A549 (cell line): ENCODE measurements at regions not wholly inside any gene's neighbourhood (a gene's known extent, or its start where the extent isn't known, plus 50 kb on each side); places are given as distances from the start of the nearest gene placed in this dataset.

Experiments
- ATAC-seq, 2 experiments: fragments of 200-7000 bp in 1 of 2; fragments of >200 bp in 1 of 2; cut with Nextera tagmentation in 1 of 2; cut with Tn5 transposase in 1 of 2; 3 replicates each; pipeline versions ENCODE4 v1.8.0 to v1.9.1; 2018 to 2020; ENCODE audit warnings: mild to moderate bottlenecking in 1 of 2, moderate library complexity in 1 of 2
- CTCF ChIA-PET: fragments of 300-600 bp; sonication (Branson Sonifier 250); formaldehyde crosslinking; extraction: SDS; loops from one replicate; lab custom pipeline; 2021; ENCODE audit warnings: antibody characterized with exemption, inconsistent platforms; lab: Yijun Ruan, JAX
- POLR2A ChIA-PET: fragments of 350-600 bp; formaldehyde crosslinking; extraction: SDS; loops from one replicate; lab custom pipeline; 2021; ENCODE audit warnings: antibody characterized with exemption, inconsistent platforms; lab: Yijun Ruan, JAX
- DNase-seq, 2 experiments: peaks; one replicate each; pipeline versions ENCODE4 v3.0.0 to v3.0.0-alpha.2; 2011 to 2016; ENCODE audit warnings: low read depth in 1 of 2, low spot score in 1 of 2
- FAIRE-seq: peaks from 2 replicates; lab custom pipeline; 2011; peaks lifted over from hg19 to GRCh38; lab: Jason Lieb, UNC
- H3K27ac ChIP-seq, 2 experiments: fragments of >200 bp; sonication (Bioruptor Twin); formaldehyde crosslinking; 3 replicates each; pipeline ENCODE4 v1.5.1; 2016 to 2017
- H3K4me1 ChIP-seq: fragments of >200 bp; sonication (Bioruptor Twin); formaldehyde crosslinking; 3 replicates; pipeline ENCODE4 v1.6.1; 2016
- H3K4me2 ChIP-seq: fragments of >200 bp; sonication (Bioruptor Twin); formaldehyde crosslinking; 3 replicates; pipeline ENCODE4 v1.6.1; 2016
- H3K4me3 ChIP-seq: fragments of >200 bp; sonication (Bioruptor Twin); formaldehyde crosslinking; 3 replicates; pipeline ENCODE4 v1.5.1; 2016
- H3K9me3 ChIP-seq: fragments of >200 bp; sonication (Bioruptor Twin); formaldehyde crosslinking; 3 replicates; pipeline ENCODE4 v1.6.1; 2016
- CBX2 ChIP-seq: fragments of 200-600 bp; sonication (generic); IDR thresholded peaks from 2 replicates; pipeline ENCODE4 v1.6.1; 2016; ENCODE audit warnings: low read depth, mild to moderate bottlenecking, borderline replicate concordance
- CEBPB ChIP-seq, 2 experiments: fragments of >200 bp in 1 of 2; sonication (Bioruptor Twin) in 1 of 2; formaldehyde crosslinking in 1 of 2; IDR thresholded peaks; 2 replicates each; pipeline ENCODE4 v1.6.1; 2012 to 2016
- CHD4 ChIP-seq: fragments of 200-600 bp; sonication (generic); IDR thresholded peaks from 2 replicates; pipeline ENCODE4 v1.6.1; 2016; ENCODE audit warnings: antibody characterized with exemption, mild to moderate bottlenecking, borderline replicate concordance
- EHMT2 ChIP-seq: fragments of 200-600 bp; sonication (generic); IDR thresholded peaks from 2 replicates; pipeline ENCODE4 v1.6.1; 2016; ENCODE audit warnings: antibody characterized with exemption, low read depth, mild to moderate bottlenecking, moderate library complexity
- ESRRA ChIP-seq: fragments of 150-350 bp; IDR thresholded peaks from 2 replicates; pipeline ENCODE4 v1.6.1; 2014; ENCODE audit warnings: mild to moderate bottlenecking, low read length, borderline replicate concordance
- FOSB ChIP-seq: fragments of 250-450 bp; sonication (Bioruptor Pico); IDR thresholded peaks from 2 replicates; pipeline ENCODE4 v1.5.0; 2020; ENCODE audit warnings: mild to moderate bottlenecking, moderate library complexity
- GATA3 ChIP-seq: IDR thresholded peaks from 2 replicates; pipeline ENCODE4 v1.6.1; 2012; ENCODE audit warnings: borderline replicate concordance
- HDAC2 ChIP-seq: fragments of 200-600 bp; sonication (generic); IDR thresholded peaks from 2 replicates; pipeline ENCODE4 v1.6.1; 2016
- HEYL ChIP-seq: fragments of 250-450 bp; sonication (Bioruptor Pico); IDR thresholded peaks from 2 replicates; pipeline ENCODE4 v1.8.0; 2021; ENCODE audit warnings: mild to moderate bottlenecking, moderate library complexity
- HOXB13 ChIP-seq: fragments of 250-450 bp; sonication (Bioruptor Pico); IDR thresholded peaks from 2 replicates; pipeline ENCODE4 v1.5.0; 2020; ENCODE audit warnings: low read depth, mild to moderate bottlenecking, moderate library complexity
- HOXB5 ChIP-seq: fragments of 250-450 bp; sonication (Bioruptor Pico); IDR thresholded peaks from 2 replicates; pipeline ENCODE4 v1.5.0; 2020; ENCODE audit warnings: mild to moderate bottlenecking, moderate library complexity
- JUNB ChIP-seq: fragments of >200 bp; sonication (Bioruptor Twin); formaldehyde crosslinking; IDR thresholded peaks from 2 replicates; pipeline ENCODE4 v1.6.1; 2016
- MAZ ChIP-seq: fragments of 150-350 bp; IDR thresholded peaks from 2 replicates; pipeline ENCODE4 v1.6.1; 2014; ENCODE audit warnings: antibody characterized with exemption, low read depth, low read length, borderline replicate concordance
- NFE2L2 ChIP-seq: fragments of 150-350 bp; conservative IDR thresholded peaks from 2 replicates; pipeline ENCODE4 v1.6.1; 2014; ENCODE audit warnings: low read length
- POLR2A ChIP-seq: IDR thresholded peaks from 2 replicates; pipeline ENCODE4 v1.6.1; 2012; ENCODE audit warnings: mild to moderate bottlenecking, low read length
- RAD21 ChIP-seq, 2 experiments: fragments of >200 bp in 1 of 2; sonication (Bioruptor Twin) in 1 of 2; formaldehyde crosslinking in 1 of 2; IDR thresholded peaks in 1 of 2; conservative IDR thresholded peaks in 1 of 2; 2 replicates in 1 of 2; 3 replicates in 1 of 2; pipeline ENCODE4 v1.6.1; 2012 to 2018; ENCODE audit warnings: inconsistent platforms in 1 of 2
- RFX5 ChIP-seq: fragments of 450-650 bp; IDR thresholded peaks from 2 replicates; pipeline ENCODE4 v1.7.1; 2014; ENCODE audit warnings: antibody characterized with exemption, mild to moderate bottlenecking, moderate library complexity
- SMC3 ChIP-seq: fragments of >200 bp; sonication (Bioruptor Twin); formaldehyde crosslinking; IDR thresholded peaks from 3 replicates; pipeline ENCODE4 v1.6.1; 2018; ENCODE audit warnings: inconsistent platforms
- SREBF2 ChIP-seq: fragments of 450-650 bp; IDR thresholded peaks from 2 replicates; pipeline ENCODE4 v1.6.1; 2014; ENCODE audit warnings: mild to moderate bottlenecking, moderate library complexity
- ZSCAN20 ChIP-seq: fragments of 250-450 bp; sonication (Bioruptor Pico); IDR thresholded peaks from 2 replicates; pipeline ENCODE4 v1.8.0; 2022; ENCODE audit warnings: mild to moderate bottlenecking, moderate library complexity
- TF ChIP-seq, protein P1 (sequence below): fragments of 450-650 bp; IDR thresholded peaks from 2 replicates; pipeline ENCODE4 v1.6.1; 2014; ENCODE audit warnings: antibody characterized with exemption
- TF ChIP-seq, protein P2 (sequence below): fragments of >200 bp; sonication (Bioruptor Twin); formaldehyde crosslinking; IDR thresholded peaks from 3 replicates; pipeline ENCODE4 v1.5.1; 2016
- TF ChIP-seq, protein P3 (sequence below): IDR thresholded peaks from 2 replicates; pipeline ENCODE4 v1.6.1; 2012
- TF ChIP-seq, protein P4 (sequence below): fragments of >200 bp; sonication (Bioruptor Twin); formaldehyde crosslinking; IDR thresholded peaks from 3 replicates; pipeline ENCODE4 v1.6.1; 2016

DNA sequence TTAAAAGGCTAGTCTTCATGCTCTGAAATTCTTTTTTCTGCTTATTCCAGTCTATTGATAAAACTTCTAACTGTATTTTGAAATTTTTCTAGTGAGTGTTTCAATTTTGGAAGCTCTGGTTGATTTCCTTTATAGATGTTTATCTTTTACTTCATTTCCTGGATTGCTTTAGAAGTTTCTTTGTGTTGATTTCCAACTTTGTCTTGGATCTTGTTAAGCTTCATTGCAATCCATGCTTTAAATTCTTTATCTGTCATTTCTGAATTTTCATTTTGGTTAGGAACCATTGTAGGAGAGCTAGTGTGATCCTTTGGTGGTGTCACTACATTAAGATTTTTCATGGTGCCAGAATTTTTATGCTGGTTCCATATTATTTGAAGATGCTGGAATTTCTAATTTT lies 105.2 kb upstream of the DCBLD2 start:
- Histone ChIP-seq H3K9me3 (no peaks in the 10 kb centered on the region), H3K4me1 (no peaks in the 10 kb centered on the region), H3K4me3 (no peak overlapping the region), H3K27ac (no peak overlapping the region), H3K4me2 (no peak overlapping the region)
- CTCF ChIA-PET = interaction anchor here (0.6 to 1.9 kb wide), 5 partner anchors 13 to 409 kb away, joined by 3 to 6 read pairs (median 3); no protein-coding TSS in a partner anchor
- ATAC-seq (no peak), FAIRE-seq (no peak), DNase-seq (no peak)
- TF ChIP-seq ZSCAN20 (CRISPR knock-in tag) (no peak), HEYL (CRISPR knock-in tag) (no peak), HOXB13 (CRISPR knock-in tag) (no peak), GATA3 (no peak), FOSB (CRISPR knock-in tag) (no peak)
- TF ChIP-seq, protein P1, sequence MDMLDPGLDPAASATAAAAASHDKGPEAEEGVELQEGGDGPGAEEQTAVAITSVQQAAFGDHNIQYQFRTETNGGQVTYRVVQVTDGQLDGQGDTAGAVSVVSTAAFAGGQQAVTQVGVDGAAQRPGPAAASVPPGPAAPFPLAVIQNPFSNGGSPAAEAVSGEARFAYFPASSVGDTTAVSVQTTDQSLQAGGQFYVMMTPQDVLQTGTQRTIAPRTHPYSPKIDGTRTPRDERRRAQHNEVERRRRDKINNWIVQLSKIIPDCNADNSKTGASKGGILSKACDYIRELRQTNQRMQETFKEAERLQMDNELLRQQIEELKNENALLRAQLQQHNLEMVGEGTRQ = no peak
- POLR2A ChIA-PET = no interaction called here

DNA sequence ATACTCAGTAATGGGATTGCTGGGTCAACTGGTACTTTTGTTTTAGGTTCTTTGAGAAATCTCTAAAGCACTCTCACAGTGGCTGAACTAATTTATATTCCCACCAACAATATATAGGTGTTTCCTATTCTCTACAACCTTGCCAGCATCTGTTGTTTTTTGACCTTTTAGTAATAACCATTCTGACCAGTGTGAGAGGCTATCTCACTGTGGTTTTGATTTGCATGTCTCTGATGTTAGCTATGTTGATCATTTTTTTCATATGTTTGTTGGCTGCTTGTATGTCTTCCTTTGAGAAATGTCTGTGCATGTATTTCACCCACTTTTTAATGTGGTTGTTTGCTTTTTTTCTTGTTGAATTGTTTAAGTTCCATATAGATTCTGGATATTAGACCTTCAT lies 98.2 kb upstream of the DCBLD2 start:
- TF ChIP-seq NFE2L2 (no peak), RFX5 (no peak), POLR2A (no peak), MAZ (no peak), HOXB5 (CRISPR knock-in tag) (no peak)
- H3K4me2 ChIP-seq = no peak overlapping the region
- no peak for ATAC-seq
- H3K4me3 ChIP-seq = no peak overlapping the region
- H3K27ac ChIP-seq = no peak overlapping the region
- no peak for DNase-seq
- H3K4me1 ChIP-seq = no peaks in the 10 kb centered on the region
- no peaks in the 10 kb centered on the region for H3K9me3 ChIP-seq
- ChIA-PET POLR2A (no interaction called here), CTCF (interaction anchor here (1.4 to 4.9 kb wide), 2 partner anchors 183 to 397 kb away, joined by 4 to 19 read pairs; no protein-coding TSS in a partner anchor)
- FAIRE-seq = peak; percentile 18

DNA sequence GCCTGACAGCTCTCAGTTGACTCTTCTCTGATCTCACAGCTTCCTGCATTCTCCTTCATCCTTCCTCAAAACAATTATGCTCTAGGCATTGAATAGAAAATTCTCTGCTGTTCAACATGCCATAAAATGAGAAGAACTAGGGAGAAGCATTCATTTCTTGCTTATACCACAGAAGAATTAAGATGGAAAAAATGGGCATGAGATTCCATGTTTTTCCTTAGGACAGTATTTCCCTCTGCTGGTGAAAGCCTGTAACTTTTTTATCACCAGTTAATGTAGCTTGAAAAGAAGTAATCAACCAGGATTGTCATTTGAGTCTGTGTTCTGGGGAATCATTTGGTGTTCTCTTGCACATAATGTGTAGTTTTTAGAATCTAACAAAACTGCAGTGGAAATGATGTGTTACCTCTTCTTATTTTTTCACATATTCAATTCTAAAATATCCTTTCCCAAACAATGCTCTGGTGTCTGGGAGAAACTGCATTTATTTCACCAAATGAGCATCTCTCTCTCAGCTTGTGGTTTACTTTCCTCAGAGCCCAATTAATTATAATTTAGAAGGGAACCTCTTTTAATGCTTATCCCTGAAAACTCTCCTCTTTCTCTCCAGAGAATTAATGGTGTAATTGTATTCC lies 92.8 kb upstream of the DCBLD2 start:
- no peak overlapping the region for H3K4me2 ChIP-seq
- ATAC-seq = peak; percentile 65 to 88; a peak in 5 of 6 replicates
- H3K4me1 ChIP-seq = peaks cover 6% of the 10 kb centered on the region; the same call in 2 of the 3 replicates
- POLR2A ChIA-PET = interaction anchor here (0.6 to 1.2 kb wide), 5 partner anchors 92 to 397 kb away, joined by 3 to 5 read pairs (median 3); partner anchors contain the start of gene DCBLD2
- FAIRE-seq = peak; percentile 94
- H3K4me3 ChIP-seq = no peak overlapping the region
- CTCF ChIA-PET = interaction anchor here (0.6 to 5.9 kb wide), 57 partner anchors 8 to 429 kb away, joined by 3 to 111 read pairs (median 6); partner anchors contain the start of genes CPOX and DCBLD2
- H3K27ac ChIP-seq = peak overlapping the region; percentile 44 to 64; a peak in 4 of 6 replicates
- no peaks in the 10 kb centered on the region for H3K9me3 ChIP-seq
- peak in 1 of 2 experiments; percentile 69 for DNase-seq
- TF ChIP-seq, protein P2, sequence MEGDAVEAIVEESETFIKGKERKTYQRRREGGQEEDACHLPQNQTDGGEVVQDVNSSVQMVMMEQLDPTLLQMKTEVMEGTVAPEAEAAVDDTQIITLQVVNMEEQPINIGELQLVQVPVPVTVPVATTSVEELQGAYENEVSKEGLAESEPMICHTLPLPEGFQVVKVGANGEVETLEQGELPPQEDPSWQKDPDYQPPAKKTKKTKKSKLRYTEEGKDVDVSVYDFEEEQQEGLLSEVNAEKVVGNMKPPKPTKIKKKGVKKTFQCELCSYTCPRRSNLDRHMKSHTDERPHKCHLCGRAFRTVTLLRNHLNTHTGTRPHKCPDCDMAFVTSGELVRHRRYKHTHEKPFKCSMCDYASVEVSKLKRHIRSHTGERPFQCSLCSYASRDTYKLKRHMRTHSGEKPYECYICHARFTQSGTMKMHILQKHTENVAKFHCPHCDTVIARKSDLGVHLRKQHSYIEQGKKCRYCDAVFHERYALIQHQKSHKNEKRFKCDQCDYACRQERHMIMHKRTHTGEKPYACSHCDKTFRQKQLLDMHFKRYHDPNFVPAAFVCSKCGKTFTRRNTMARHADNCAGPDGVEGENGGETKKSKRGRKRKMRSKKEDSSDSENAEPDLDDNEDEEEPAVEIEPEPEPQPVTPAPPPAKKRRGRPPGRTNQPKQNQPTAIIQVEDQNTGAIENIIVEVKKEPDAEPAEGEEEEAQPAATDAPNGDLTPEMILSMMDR = peak; percentile 90
- peak; percentile 94 for TF ChIP-seq SMC3
- peak; percentile 94 to 97 for TF ChIP-seq RAD21 (conservative IDR thresholded peaks at IDR 0.05 in 1 of 2, IDR thresholded peaks at IDR 0.05 in 1 of 2)
- TF ChIP-seq, protein P3, sequence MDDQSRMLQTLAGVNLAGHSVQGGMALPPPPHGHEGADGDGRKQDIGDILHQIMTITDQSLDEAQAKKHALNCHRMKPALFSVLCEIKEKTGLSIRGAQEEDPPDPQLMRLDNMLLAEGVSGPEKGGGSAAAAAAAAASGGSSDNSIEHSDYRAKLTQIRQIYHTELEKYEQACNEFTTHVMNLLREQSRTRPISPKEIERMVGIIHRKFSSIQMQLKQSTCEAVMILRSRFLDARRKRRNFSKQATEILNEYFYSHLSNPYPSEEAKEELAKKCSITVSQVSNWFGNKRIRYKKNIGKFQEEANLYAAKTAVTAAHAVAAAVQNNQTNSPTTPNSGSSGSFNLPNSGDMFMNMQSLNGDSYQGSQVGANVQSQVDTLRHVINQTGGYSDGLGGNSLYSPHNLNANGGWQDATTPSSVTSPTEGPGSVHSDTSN = no peak

DNA sequence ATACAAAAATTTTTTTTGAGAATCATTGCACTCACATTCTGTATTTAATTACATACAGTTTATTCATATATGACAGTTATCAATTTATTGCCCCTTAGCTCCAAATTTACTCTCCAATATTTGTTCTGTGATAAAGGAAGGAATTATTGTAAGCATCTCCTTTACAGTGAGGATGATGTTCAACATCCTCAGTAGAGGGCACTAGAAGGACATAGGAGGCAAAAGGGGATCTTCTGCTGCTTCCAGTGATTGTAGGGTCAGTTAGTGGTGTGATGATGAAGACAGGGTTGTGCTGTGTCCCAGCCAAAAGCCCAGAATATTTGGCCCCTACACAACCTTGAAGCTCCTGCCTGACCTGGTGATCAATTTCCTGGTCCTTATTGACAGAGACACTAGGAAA lies 89.9 kb upstream of the DCBLD2 start:
- H3K4me3 ChIP-seq = no peak overlapping the region
- DNase-seq = no peak
- ChIA-PET POLR2A (no interaction called here), CTCF (interaction anchor here (1.2 to 5.9 kb wide), 4 partner anchors 9 to 182 kb away, joined by 3 to 111 read pairs (median 4); no protein-coding TSS in a partner anchor)
- H3K4me2 ChIP-seq = no peak overlapping the region
- peaks cover 15% of the 10 kb centered on the region for H3K4me1 ChIP-seq
- peak in 1 of 2 experiments; percentile 63; a peak in 3 of 6 replicates for ATAC-seq
- no peak for FAIRE-seq
- H3K9me3 ChIP-seq = no peaks in the 10 kb centered on the region
- peak overlapping the region; percentile 38 to 73; a peak in 4 of 6 replicates for H3K27ac ChIP-seq
- TF ChIP-seq, protein P4, sequence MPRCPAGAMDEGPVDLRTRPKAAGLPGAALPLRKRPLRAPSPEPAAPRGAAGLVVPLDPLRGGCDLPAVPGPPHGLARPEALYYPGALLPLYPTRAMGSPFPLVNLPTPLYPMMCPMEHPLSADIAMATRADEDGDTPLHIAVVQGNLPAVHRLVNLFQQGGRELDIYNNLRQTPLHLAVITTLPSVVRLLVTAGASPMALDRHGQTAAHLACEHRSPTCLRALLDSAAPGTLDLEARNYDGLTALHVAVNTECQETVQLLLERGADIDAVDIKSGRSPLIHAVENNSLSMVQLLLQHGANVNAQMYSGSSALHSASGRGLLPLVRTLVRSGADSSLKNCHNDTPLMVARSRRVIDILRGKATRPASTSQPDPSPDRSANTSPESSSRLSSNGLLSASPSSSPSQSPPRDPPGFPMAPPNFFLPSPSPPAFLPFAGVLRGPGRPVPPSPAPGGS = no peak
- no peak for TF ChIP-seq CBX2
- TF ChIP-seq CEBPB (IDR thresholded peaks at IDR 0.05) = no peak
- no peak for TF ChIP-seq RFX5
- no peak for TF ChIP-seq JUNB
- TF ChIP-seq CHD4 = no peak
- TF ChIP-seq ESRRA = no peak
- no peak for TF ChIP-seq HDAC2
- no peak for TF ChIP-seq EHMT2
- TF ChIP-seq RAD21 (conservative IDR thresholded peaks at IDR 0.05 in 1 of 2, IDR thresholded peaks at IDR 0.05 in 1 of 2) = peak in 1 of 2 experiments; percentile 30; a peak in 2 of 5 replicates
- TF ChIP-seq SREBF2 = no peak
- TF ChIP-seq, protein P2 = peak; percentile 26; the same call in 2 of the 3 replicates
